GM12865 (cell line): ENCODE measurements at regions not wholly inside any gene's neighbourhood (a gene's known extent, or its start where the extent isn't known, plus 50 kb on each side); places are given as distances from the start of the nearest gene placed in this dataset.

Experiments used
- DNase-seq: peaks from one replicate; pipeline ENCODE4 v3.0.0; 2010; ENCODE audit warnings: low read depth
- H3K4me3 ChIP-seq: 2 replicates; pipeline ENCODE4 v1.5.1; 2011; ENCODE audit warnings: mild to moderate bottlenecking, low read depth, low read length, control low read depth
- TF ChIP-seq, protein P1 (sequence below): IDR thresholded peaks from 2 replicates; pipeline ENCODE4 v1.5.1; 2011; ENCODE audit warnings: low read length, control low read depth, low read depth, inconsistent platforms; ENCODE audit not compliant: insufficient read depth; ENCODE audit errors: missing control alignments

DNA sequence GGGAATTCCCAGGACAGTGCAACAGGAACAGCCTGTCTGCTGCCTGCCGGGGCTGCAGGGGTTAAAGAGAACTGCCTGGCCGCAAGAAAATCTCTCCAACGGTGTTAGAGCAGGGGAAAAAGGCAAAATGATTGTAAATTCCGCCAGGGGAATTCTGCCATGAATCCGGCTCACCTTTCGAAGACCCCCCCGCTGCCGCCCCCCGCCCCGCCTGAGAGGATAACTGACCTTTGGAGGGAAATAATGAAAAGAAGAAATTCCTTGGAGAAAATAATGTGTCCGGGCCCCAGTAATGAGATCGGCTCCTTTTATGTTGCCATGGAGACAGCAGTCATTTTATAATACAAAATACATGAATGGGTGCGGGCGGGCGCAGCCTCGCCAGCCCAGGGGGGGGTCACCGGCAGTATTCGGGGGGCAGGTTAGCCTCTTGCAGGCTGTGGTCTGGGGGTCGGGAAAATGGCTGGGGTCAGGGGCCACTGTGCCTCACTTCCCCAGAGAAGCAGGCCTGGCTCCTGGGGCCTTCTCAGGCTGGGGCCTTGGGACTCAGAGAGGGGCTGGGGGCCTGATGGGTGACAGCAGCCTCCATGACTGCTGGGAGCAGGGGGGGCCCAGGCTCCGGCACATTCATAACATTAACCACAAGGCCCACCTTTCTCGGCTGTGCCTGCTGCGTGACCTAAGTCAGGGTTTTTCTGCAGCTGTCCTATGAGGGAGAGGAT, 228.1 kb downstream of the MN1 start:
- TF ChIP-seq, protein P1, sequence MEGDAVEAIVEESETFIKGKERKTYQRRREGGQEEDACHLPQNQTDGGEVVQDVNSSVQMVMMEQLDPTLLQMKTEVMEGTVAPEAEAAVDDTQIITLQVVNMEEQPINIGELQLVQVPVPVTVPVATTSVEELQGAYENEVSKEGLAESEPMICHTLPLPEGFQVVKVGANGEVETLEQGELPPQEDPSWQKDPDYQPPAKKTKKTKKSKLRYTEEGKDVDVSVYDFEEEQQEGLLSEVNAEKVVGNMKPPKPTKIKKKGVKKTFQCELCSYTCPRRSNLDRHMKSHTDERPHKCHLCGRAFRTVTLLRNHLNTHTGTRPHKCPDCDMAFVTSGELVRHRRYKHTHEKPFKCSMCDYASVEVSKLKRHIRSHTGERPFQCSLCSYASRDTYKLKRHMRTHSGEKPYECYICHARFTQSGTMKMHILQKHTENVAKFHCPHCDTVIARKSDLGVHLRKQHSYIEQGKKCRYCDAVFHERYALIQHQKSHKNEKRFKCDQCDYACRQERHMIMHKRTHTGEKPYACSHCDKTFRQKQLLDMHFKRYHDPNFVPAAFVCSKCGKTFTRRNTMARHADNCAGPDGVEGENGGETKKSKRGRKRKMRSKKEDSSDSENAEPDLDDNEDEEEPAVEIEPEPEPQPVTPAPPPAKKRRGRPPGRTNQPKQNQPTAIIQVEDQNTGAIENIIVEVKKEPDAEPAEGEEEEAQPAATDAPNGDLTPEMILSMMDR, result no peak
- no peak overlapping the region for H3K4me3 ChIP-seq
- DNase-seq, result no peak

DNA sequence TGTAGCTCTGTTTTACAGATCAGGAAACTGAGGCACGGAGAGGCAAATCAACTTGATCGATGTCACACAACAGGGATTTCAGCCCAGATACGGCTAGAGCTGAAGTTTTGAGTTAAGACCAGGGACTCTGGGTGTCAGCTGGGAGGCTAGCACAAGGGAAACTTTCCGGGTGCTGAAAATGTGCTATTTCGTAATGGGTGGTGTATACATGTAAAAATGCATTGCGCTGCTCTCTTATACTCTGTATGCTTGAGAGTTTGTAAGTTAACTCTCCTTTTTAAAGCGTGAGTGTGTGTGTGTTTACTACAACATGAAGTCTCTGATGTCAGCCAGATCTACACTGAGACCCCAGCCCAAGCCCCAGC, 227.6 kb downstream of the MN1 start:
- no peak overlapping the region for H3K4me3 ChIP-seq
- TF ChIP-seq, protein P1, result no peak
- DNase-seq, result no peak

DNA sequence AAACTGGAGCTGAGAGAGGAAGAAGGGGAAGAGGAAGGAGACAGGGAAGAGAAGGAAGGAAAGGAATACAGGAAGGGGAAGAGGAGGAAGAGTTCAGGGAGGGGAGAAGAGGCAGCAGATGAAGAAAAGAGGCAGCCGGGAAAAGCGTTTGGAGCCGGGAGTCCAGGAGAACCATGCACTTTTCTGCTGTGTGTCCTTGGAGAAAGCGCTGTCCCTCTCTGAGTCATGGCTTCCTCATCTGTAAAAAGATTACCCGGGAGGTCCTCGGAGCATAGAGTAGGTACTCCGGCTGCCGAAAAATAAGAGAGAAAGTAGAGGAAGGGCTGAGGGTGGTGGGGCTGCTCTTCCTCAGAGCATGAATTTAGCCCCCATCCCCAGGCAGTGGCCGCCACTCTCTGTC, 226.9 kb downstream of the MN1 start:
- no peak for DNase-seq
- no peak overlapping the region for H3K4me3 ChIP-seq
- TF ChIP-seq, protein P1, result no peak

DNA sequence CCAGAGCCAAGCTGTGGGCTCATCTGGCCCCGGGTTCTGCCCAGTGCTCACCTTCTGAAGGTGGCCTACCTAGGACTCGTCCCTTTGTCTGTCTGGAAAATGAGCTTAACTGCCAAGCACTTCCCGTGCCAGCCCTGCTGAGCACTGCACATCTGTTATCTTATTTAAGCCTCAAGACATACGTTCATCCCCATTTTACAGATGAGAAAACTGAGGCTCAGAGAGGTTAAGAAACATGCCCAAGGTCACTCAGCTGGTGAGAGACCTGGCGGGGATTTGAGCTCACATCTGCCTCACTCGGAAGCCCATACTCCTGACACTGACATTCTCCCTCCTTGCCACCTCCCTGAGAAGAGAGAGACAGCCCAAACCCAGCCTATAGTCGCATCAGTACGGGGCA, 226.2 kb downstream of the MN1 start:
- DNase-seq, result no peak
- TF ChIP-seq, protein P1, result no peak

DNA sequence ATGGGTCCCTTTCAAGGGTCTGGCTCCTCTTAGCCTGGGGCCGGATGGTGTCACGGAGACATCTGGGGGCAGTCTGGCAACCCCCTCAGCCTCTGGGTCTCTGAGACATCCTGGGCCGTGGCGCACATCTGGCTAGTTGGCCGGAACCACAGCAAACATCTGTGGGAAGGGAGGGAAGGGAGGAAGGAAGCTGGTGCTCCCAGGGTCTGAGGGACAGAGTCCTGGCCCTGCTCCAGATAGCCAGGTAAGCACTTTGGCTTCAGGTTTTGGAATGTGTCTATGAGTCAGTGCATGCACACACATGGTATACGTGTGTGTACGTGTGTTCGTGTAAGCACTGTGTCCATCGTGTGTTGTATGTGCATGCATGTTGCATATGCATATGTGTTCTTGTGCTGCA, 225.1 kb downstream of the MN1 start:
- TF ChIP-seq, protein P1, result no peak
- DNase-seq, result no peak

More for the DNA sequence above, 226.2 kb downstream of the MN1 start:
- no peak overlapping the region for H3K4me3 ChIP-seq

DNA sequence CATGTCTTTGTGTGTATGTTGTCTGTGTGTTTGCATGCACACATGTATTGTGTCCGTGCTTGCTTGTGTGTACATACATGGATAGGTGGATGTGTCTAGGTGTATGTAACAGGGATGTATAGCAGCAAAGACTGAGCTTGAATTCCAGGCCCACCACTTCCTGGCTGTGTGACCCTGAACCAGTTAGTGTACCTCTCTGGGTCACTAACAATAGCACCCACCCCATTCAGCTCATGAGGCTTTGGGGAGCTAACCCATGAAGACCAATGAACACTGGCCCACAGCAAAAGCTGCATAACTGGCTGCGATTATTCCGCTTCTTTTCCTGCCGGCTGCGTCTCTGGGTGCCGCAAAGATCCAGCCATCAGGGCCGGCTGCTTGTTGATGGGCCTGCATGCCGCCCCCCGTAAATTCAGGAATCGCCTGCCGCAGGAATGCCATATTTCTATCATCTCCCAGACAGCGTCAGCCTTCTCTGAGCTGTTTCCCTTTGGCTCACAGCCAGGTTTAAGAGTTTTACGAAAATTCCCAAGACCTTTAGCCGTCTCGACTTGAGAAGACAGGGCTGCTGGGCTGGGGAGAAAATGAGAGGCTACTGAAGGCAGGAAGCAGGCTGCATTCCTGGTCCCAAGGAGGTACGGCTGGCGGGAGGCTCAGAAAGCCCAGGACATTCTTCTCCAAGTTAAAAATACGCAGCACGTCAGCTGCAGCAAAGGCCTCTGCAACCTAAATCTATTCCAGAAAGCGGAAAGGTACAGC, 224.6 kb downstream of the MN1 start:
- no peak overlapping the region for H3K4me3 ChIP-seq
- TF ChIP-seq, protein P1, result no peak
- no peak for DNase-seq

More for the DNA sequence above, 225.1 kb downstream of the MN1 start:
- H3K4me3 ChIP-seq, result no peak overlapping the region

DNA sequence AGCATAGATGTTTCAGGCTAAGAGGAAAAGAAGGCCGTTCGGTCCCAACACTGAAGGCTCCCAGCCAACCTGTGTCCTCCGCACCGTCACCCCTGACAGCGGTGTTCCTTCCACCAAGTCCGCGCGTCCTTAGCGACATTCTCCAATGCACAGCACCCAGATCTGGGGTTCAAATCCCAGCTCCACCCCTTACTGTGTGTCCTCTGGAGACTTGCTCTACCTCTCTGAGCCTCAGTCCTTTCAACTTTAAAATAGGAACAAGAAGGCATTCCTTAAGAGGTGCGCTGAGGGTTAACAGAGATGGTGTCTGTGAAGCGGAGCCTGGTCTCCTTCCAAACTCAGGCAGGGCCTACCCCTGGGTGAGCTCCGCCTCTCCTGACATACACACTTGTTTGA, 224.0 kb downstream of the MN1 start:
- DNase-seq, result no peak
- TF ChIP-seq, protein P1, result no peak
- H3K4me3 ChIP-seq, result no peak overlapping the region
